ENCODE measurements at regions not wholly inside any gene's neighbourhood (a gene's known extent, or its start where the extent isn't known, plus 50 kb on each side); places are given as distances from the start of the nearest gene placed in this dataset.
A peak's percentile ranks its signal among the peaks of the same experiment; 100 is the strongest.
"Not testable (repeated sequence)": the region's sequence is repeated elsewhere in the genome, so short reads cannot be mapped to it uniquely, and the experiment has no call there.

- peak; percentile 57 to 71 for DNase-seq (ENCODE audit: low read depth in 2 of 2)
- no peak for TF ChIP-seq CTCF (IDR thresholded peaks at IDR 0.05; ENCODE audit: low read depth, low read length)
- no peak overlapping the region for H3K4me3 ChIP-seq (replicated peaks in 1 of 2; ENCODE audit: low read depth in 2 of 2, low read length in 2 of 2)
Observed at GRCh38 chr12:115375186-115375991, 691.4 kb upstream of the TBX3 start.

GRCh38 chr12:115374480-115375185 is 690.7 kb upstream of the TBX3 start:
- DNase-seq (ENCODE audit: low read depth in 2 of 2), result no peak
- TF ChIP-seq CTCF (IDR thresholded peaks at IDR 0.05; ENCODE audit: low read depth, low read length), result no peak
- no peak overlapping the region for H3K4me3 ChIP-seq (replicated peaks in 1 of 2; ENCODE audit: low read depth in 2 of 2, low read length in 2 of 2)

GRCh38 chr12:115371711-115372110 is 687.7 kb upstream of the TBX3 start:
- no peak for TF ChIP-seq CTCF (IDR thresholded peaks at IDR 0.05; ENCODE audit: low read depth, low read length)
- H3K4me3 ChIP-seq (replicated peaks in 1 of 2; ENCODE audit: low read depth in 2 of 2, low read length in 2 of 2), result no peak overlapping the region
- no peak for DNase-seq (ENCODE audit: low read depth in 2 of 2)

GRCh38 chr12:115370650-115371049 is 686.7 kb upstream of the TBX3 start:
- no peak for DNase-seq (ENCODE audit: low read depth in 2 of 2)
- TF ChIP-seq CTCF (IDR thresholded peaks at IDR 0.05; ENCODE audit: low read depth, low read length), result no peak

GRCh38 chr12:115370207-115370606 is 686.2 kb upstream of the TBX3 start:
- TF ChIP-seq CTCF (IDR thresholded peaks at IDR 0.05; ENCODE audit: low read depth, low read length), result no peak
- H3K4me3 ChIP-seq (replicated peaks in 1 of 2; ENCODE audit: low read depth in 2 of 2, low read length in 2 of 2), result no peak overlapping the region
- DNase-seq (ENCODE audit: low read depth in 2 of 2), result no peak

More at GRCh38 chr12:115370650-115371049, 686.7 kb upstream of the TBX3 start:
- H3K4me3 ChIP-seq (replicated peaks in 1 of 2; ENCODE audit: low read depth in 2 of 2, low read length in 2 of 2), result no peak overlapping the region

- not testable (repeated sequence) for H3K4me3 ChIP-seq (replicated peaks in 1 of 2; ENCODE audit: low read depth in 2 of 2, low read length in 2 of 2)
Observed at GRCh38 chr12:115366277-115366676, 682.3 kb upstream of the TBX3 start.

GRCh38 chr12:115365765-115366164 is 681.8 kb upstream of the TBX3 start:
- not testable (repeated sequence) for H3K4me3 ChIP-seq (replicated peaks in 1 of 2; ENCODE audit: low read depth in 2 of 2, low read length in 2 of 2); DNase-seq (ENCODE audit: low read depth in 2 of 2)

More at GRCh38 chr12:115366277-115366676, 682.3 kb upstream of the TBX3 start:
- DNase-seq (ENCODE audit: low read depth in 2 of 2), result not testable (repeated sequence)
